Skin epidermis (tissue), 12 donors: ENCODE measurements at regions not wholly inside any gene's neighbourhood (a gene's known extent, or its start where the extent isn't known, plus 50 kb on each side); places are given as distances from the start of the nearest gene placed in this dataset.
A peak's percentile ranks its signal among the peaks of the same experiment; 100 is the strongest.
"Not testable (repeated sequence)": the region's sequence is repeated elsewhere in the genome, so short reads cannot be mapped to it uniquely, and the experiment has no call there.

Source experiments
- H3K27ac ChIP-seq, 21 experiments: fragments of 200-600 bp; sonication (generic) in 11 of 21; one replicate each; pipeline ENCODE4 v1.5.0; 2020; ENCODE audit warnings: mild to moderate bottlenecking in 3 of 21, inconsistent platforms in 2 of 21, moderate library complexity in 2 of 21
- H3K4me3 ChIP-seq, 7 experiments: fragments of 200-600 bp; sonication (generic) in 2 of 7; one replicate each; pipeline ENCODE4 v1.5.0; 2020; ENCODE audit warnings: inconsistent platforms in 2 of 7, mild to moderate bottlenecking in 2 of 7, moderate library complexity in 1 of 7

DNA sequence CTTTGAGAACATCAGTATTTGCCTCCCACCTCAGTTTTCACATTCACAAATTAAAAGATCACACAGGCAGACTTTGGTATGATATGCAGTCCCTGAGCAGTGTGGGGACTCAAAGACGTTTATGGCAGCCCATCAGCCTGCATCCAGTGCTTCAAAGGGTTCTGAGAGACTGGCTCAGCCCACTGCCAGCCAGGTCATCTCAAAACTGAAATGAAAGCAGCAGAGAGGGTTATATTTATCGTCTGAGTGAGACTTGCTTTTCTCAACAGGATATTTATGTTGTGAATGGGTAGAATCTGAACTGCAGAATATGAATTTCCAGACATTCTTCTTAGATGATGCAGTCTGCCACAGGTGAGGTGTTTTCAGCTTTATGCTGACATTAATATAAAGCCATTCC, 159.8 kb downstream of the NRN1 start:
- Histone ChIP-seq H3K4me3 (no peak overlapping the region), H3K27ac (no peak overlapping the region)

- Histone ChIP-seq H3K4me3 (no peak overlapping the region), H3K27ac (no peak overlapping the region)
Observed at GRCh38 chr6:5846335-5846734, 160.4 kb downstream of the NRN1 start.

DNA sequence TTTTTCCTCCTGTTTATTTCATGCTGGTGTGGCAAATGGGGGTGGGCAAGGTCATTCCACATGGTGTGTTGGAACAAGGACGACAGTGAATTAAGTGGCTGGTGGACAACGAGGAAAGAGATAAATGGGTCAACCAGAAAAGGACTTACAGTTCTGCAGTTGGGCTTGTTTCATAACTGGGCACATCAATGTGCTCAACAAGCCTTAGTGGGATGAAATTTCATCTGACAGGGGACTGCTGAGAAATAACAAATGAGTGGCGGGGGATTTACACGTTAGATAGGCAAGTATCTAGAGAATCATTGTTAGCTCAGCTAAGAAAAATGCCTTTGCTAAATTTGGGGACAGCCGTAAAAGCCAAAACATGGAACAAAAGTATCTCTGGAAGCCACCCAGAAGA, 163.6 kb downstream of the NRN1 start:
- H3K27ac ChIP-seq = no peak overlapping the region
- H3K4me3 ChIP-seq = no peak overlapping the region

DNA sequence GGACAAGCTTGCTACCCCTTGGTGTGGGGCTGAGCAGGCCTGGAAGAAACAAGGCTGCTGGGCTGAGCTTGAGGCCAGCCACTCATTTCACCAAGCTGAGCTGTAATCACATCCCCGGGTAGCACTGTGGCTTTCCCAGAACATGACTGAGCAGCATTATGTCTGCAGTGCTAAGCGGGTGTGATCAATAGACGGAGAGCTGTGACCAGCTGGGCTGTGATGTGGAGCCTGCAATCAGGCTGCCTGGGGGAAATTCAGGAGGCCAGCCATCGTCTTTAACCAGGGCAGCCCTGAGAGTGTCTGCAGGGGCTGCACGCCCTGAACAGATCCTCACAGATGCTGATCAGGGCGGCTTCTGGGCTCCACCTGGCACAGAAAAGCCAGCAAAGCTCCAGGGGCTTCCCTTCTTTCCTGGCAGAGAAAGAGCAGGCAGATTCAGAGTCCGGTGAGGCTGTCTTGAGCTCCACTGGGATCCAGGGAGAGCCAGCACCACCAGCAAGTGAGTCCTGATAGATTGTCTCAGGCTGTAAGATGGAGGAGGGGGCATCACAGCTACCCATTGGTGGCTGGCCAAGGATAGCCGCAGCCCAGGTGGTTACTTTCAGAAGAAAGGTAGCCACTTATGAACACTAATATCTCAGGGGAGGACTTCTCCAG, 165.9 kb downstream of the NRN1 start:
- Histone ChIP-seq H3K4me3 (no peak overlapping the region), H3K27ac (no peak overlapping the region)

DNA sequence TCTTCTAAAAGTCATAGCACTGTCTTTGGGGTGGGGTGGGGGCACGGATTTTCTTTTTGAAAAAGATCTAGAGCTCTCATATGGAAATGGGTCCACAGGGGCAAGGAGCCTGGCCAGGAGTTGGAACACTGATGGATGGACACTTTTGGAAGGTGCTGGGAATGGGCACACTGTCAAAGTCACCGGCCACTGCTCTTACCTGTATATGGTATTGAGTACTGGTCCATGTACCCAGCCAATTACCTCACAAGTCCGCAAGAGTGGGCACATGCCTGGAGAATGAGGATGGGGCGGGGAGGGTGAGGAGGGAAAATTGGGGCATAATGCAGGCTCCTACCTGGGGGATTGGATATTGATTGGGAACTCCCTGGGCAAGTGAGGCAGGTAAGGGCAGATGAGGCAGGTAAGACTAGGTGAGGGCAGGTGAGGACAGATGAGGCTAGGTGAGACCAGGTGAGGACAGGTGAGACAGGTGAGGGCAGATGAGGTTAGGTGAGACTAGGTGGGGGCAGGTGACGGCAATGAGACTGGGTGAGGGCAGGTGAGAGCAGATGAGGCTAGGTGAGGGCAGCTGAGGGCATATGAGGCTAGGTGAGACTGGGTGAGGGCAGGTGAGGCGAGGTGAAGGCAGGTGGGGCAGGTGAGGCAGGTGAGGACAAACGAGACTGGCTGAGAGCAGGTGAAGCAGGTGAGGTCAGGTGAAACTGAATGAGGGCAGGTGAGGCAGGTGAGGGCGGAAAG, 167.9 kb downstream of the NRN1 start:
- H3K4me3 ChIP-seq = no peak overlapping the region
- no peak overlapping the region for H3K27ac ChIP-seq

DNA sequence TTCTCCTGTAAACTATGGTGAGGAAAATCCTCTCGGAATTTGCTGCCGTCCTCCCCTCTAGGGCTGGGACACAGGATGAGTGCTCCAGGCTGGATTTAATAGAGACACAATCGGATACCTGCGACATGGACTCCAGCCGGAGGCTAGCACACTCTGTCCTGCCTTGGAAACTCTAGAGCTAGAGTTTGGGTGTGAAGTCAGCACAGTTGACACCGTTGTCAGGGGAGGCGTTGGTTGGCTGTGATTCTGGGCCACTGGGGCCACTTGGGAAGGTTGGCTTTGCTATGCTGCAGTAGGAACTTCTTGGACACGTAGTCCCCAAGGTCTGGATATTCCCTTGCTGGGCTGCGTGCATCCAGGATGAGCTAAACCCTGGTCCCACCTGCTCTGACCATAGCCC, 169.4 kb downstream of the NRN1 start:
- H3K27ac ChIP-seq = no peak overlapping the region
- H3K4me3 ChIP-seq = no peak overlapping the region

DNA sequence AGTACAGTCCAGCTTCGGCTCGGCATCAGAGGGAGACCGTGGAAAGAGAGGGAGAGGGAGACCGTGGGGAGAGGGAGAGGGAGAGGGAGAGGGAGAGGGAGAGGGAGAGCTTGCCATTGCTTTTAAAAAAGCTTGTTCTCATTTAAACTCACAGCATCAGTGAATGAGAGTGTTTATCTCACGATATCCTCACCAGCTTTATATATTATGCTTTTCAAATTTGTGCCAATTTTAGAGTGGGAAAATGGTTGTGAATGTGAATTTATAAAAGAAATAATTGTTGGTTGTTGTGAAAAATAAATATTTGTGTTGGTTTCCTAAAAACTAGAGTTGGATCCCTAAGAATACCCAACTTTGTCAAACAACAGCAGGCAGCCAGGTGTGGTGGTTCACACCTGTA, 170.1 kb downstream of the NRN1 start:
- not testable (repeated sequence) for H3K4me3 ChIP-seq, H3K27ac ChIP-seq

DNA sequence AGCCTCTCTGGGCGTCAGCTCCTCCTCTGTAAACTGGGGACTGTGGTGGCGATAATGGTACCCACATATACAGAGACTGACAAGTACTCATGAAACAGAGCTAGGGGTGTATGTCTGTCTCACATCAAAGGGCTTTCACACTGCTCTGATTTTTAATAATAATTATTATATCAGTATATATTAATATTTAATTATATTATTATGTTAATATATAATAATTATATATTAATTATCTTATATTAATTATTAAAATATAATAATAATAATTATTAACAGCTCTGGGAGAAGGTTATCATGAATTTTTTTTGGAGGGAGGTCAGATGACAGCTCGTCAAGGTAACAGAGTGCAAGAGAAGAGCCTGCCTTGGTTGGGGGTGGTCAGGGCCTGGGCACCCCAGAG, 173.6 kb downstream of the NRN1 start:
- Histone ChIP-seq H3K4me3 (no peak overlapping the region), H3K27ac (peak overlapping the region in 2 of 21 experiments; percentile 85 to 86)

- Histone ChIP-seq H3K27ac (peak overlapping the region in 4 of 21 experiments; percentile 64 to 86 (median 78)), H3K4me3 (no peak overlapping the region)
Observed at GRCh38 chr6:5832668-5833067, 174.1 kb downstream of the NRN1 start.

DNA sequence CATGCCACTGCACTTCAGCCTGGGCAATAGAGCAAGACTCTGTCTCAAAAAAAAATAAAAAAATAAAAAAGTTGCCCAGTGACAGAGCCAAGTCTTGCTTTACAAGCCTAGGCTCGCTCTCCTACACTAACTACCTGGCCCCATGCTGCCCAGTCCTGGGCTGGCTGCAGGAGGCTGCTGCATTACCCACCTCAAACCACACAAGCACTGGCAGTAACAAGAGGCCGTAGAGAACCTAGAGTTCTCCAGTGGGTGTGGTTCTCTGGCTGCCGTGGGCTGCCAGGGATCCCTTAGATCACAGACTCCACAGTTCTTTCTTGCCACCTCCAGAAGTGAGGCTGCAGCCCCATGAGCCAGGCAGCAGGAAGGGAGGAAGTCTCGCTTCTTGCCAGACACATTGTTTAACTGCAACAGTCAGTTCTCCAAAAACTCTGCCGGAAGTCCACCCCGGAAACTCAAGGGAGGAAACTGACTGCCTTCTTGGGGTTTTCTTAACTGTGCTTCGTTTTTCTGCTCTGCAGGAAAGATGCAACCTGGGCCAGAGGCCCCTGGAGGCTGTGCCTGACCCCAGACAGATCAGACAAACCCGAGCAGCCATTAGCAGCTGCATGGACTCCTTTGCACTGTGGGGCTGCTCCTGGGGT, 175.4 kb downstream of the NRN1 start:
- H3K27ac ChIP-seq = peak overlapping the region in 11 of 21 experiments; percentile 19 to 86 (median 42)
- H3K4me3 ChIP-seq = not testable (repeated sequence)

GRCh38 chr6:5828296-5828695, 178.4 kb downstream of the NRN1 start:
- H3K27ac ChIP-seq = no peak overlapping the region
- no peak overlapping the region for H3K4me3 ChIP-seq

DNA sequence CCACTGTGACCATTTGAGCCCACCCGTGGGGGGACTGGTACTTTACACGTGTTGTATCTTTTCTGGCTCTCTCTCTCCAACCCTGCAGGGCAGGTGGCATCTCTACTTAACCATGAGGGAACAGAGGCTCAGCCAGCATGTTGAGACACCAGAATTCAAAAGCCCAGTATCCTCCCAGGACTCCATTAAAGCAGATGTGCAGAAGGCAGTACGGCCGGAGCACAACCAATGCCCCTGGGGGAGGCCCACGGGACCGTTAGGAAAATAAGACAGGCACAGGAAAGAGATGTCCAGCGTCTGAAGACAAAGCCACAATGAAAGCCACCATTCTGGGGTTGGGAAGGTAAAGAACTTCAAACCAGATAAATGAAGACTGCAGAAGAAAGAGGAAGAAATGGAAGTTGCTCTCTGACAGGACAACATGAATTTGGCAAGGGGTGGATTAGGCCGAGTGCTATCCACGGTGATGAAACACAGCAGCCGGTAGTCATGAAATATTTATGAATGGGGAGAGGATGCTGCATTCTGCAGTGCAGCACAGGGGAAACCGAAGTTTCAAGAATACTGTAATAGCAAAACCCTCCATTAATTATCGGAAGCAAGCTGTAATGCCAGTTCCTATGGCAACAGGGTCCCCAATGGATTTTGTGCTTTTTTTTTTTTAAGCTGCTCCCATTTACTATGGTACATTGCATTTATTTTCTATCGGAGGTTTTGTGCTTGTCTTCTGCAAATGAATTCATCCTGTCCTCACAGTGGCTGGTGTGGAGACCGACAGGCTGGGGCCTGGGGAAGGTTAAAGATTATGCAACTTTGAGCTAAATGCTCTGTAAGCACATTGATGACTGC, 179.4 kb downstream of the NRN1 start:
- Histone ChIP-seq H3K4me3 (no peak overlapping the region), H3K27ac (no peak overlapping the region)

DNA sequence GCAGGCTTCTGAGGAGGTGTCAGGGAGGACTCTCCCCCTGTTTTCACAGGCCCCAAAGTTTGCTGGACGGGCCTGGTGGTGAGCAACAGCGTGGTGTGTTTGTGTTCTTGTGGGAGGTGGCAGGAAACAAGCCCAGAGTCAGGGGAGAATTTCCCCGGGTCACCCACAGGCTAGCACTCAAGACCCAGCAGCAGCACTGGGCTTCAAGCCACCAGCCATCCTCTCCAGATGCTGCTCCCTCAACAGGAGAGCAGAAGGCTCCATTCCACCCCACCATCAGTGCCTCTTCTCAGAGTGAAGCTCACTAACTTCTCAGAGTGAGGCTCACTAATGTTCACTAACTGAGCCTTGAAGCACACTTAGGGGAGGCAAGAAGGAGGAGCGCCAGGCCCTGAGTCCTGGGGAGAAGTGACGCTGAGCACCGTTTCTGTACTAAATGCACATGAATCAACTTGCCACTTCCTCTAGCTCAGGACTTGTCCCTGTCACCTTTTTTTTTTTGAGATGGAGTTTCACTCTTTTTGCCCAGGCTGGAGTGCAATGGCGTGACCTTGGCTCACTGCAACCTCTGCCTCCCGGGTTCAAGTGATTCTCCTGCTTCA, 182.2 kb downstream of the NRN1 start:
- H3K4me3 ChIP-seq, H3K27ac ChIP-seq: not testable (repeated sequence)
